Activated CD4-positive, alpha-beta memory T cell treated with anti-CD3 and anti-CD28 coated beads for 36 hours (primary cell): ENCODE measurements at regions not wholly inside any gene's neighbourhood (a gene's known extent, or its start where the extent isn't known, plus 50 kb on each side); places are given as distances from the start of the nearest gene placed in this dataset.

Experiments used
- CTCF ChIA-PET: fragments of 350-600 bp; sonication (Branson Sonifier 250); formaldehyde crosslinking; loops from one replicate; lab custom pipeline; 2021; ENCODE audit warnings: antibody characterized with exemption, inconsistent platforms; lab: Charles Lee
- POLR2A ChIA-PET: fragments of 350-600 bp; sonication (Branson Sonifier 250); formaldehyde crosslinking; loops from one replicate; lab custom pipeline; 2021; ENCODE audit warnings: antibody characterized with exemption; lab: Charles Lee
- DNase-seq: peaks from one replicate; pipeline ENCODE4 v3.0.0-alpha.2; 2020
- H3K27ac Mint-ChIP-seq: one replicate; pipeline ENCODE4 v1.8.0; 2021; ENCODE audit warnings: mixed read lengths
- H3K27me3 Mint-ChIP-seq: one replicate; pipeline ENCODE4 v1.8.0; 2021; ENCODE audit warnings: mixed read lengths
- H3K36me3 Mint-ChIP-seq: one replicate; pipeline ENCODE4 v1.8.0; 2021; ENCODE audit warnings: mixed read lengths
- H3K4me1 Mint-ChIP-seq: one replicate; pipeline ENCODE4 v1.8.0; 2021; ENCODE audit warnings: low read depth, mixed read lengths
- H3K4me3 Mint-ChIP-seq: one replicate; pipeline ENCODE4 v1.8.0; 2021; ENCODE audit warnings: mild to moderate bottlenecking, mixed read lengths
- H3K9me3 Mint-ChIP-seq: one replicate; pipeline ENCODE4 v1.8.0; 2021; ENCODE audit warnings: mixed read lengths
- intact Hi-C: fragments of 100-400 bp; cut with micrococcal nuclease; formaldehyde crosslinking; loops from one replicate; pipeline ENCODE4 v1.15.1; 2023

- peak; percentile 22 for DNase-seq
- Mint-ChIP-seq H3K36me3 (no peaks in the 10 kb centered on the region), H3K27me3 (no peaks in the 10 kb centered on the region), H3K27ac (no peak overlapping the region), H3K9me3 (no peaks in the 10 kb centered on the region), H3K4me3 (no peak overlapping the region), H3K4me1 (no peaks in the 10 kb centered on the region)
- CTCF ChIA-PET, result no interaction called here
- POLR2A ChIA-PET, result no interaction called here
- intact Hi-C loops, result no loop called here
These were observed 458.6 kb downstream of the ZSWIM6 start for GRCh38 chr5:61790678-61791077.

DNA sequence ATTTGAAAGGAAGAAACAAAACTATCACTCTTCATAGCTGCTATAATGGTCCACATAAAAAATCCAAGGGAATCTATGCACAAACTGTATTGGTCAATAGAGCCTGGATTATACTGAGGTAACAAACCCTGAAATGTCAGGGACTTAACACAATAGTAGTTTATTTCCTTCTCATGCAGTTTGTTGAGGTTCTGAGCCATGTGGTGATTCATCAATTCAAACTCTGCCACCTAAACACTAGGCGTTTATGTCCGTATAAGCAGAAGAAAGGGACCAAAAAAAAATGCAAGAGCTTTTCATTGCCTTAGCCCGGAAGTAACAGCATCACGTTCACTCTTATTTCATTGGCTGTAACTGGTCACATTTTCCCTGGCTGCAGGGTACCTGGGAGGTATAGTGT is 464.7 kb downstream of the ZSWIM6 start:
- no peaks in the 10 kb centered on the region for H3K9me3 Mint-ChIP-seq
- POLR2A ChIA-PET, result no interaction called here
- no peaks in the 10 kb centered on the region for H3K36me3 Mint-ChIP-seq
- intact Hi-C loops, result no loop called here
- no peaks in the 10 kb centered on the region for H3K4me1 Mint-ChIP-seq
- no peak for DNase-seq
- CTCF ChIA-PET, result no interaction called here
- no peak overlapping the region for H3K27ac Mint-ChIP-seq
- H3K4me3 Mint-ChIP-seq, result no peak overlapping the region
- no peaks in the 10 kb centered on the region for H3K27me3 Mint-ChIP-seq

- Mint-ChIP-seq H3K27me3 (no peaks in the 10 kb centered on the region), H3K4me3 (no peak overlapping the region), H3K27ac (no peak overlapping the region), H3K36me3 (no peaks in the 10 kb centered on the region), H3K9me3 (no peaks in the 10 kb centered on the region), H3K4me1 (no peaks in the 10 kb centered on the region)
- intact Hi-C loops, result no loop called here
- DNase-seq, result no peak
- ChIA-PET CTCF (no interaction called here), POLR2A (no interaction called here)
These were observed 468.4 kb downstream of the ZSWIM6 start for GRCh38 chr5:61800450-61800849.

DNA sequence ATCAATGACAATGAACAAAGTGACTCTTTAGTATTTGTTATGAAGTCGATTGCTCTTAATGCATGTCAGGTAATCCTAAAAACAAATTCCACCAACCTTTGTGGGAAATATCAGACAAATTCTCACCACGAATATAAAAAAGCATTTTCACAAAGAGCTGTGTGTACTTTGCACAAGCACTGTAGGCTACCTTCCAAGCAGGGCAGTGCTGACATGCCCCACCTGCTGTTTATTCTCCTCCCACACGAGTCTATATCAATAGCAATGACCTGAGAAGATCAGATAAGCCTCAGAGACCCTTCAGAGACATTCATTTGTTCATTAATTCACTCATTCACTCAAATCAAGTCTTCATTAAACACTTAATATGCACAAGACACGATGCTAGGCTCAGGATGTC is 469.1 kb downstream of the ZSWIM6 start:
- H3K27me3 Mint-ChIP-seq, result no peaks in the 10 kb centered on the region
- CTCF ChIA-PET, result no interaction called here
- H3K4me1 Mint-ChIP-seq, result no peaks in the 10 kb centered on the region
- H3K9me3 Mint-ChIP-seq, result no peaks in the 10 kb centered on the region
- intact Hi-C loops, result no loop called here
- no peaks in the 10 kb centered on the region for H3K36me3 Mint-ChIP-seq
- no peak overlapping the region for H3K4me3 Mint-ChIP-seq
- no peak overlapping the region for H3K27ac Mint-ChIP-seq
- DNase-seq, result no peak
- POLR2A ChIA-PET, result no interaction called here

DNA sequence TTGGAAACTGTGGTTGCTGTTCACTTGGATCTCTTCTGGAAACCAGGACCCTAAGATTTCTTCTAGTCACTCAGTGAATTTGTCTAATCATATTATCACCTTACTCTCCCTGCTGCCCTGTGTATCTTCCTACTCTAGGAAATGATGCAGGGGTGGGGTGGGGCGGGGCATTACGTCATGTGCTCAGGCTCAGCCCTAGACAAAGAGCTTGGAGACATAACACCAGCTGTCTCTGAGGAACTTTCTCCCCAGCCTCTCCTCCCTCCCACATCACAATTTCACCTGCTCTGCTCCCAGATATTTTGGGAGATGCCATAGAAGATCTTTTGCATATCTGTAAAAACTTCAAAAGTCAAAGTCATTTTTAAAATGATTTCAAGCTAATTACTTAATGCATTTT is 470.4 kb downstream of the ZSWIM6 start:
- no peak for DNase-seq
- Mint-ChIP-seq H3K36me3 (no peaks in the 10 kb centered on the region), H3K4me3 (no peak overlapping the region), H3K27me3 (no peaks in the 10 kb centered on the region), H3K27ac (no peak overlapping the region), H3K4me1 (no peaks in the 10 kb centered on the region), H3K9me3 (no peaks in the 10 kb centered on the region)
- ChIA-PET POLR2A (no interaction called here), CTCF (no interaction called here)
- intact Hi-C loops, result no loop called here

DNA sequence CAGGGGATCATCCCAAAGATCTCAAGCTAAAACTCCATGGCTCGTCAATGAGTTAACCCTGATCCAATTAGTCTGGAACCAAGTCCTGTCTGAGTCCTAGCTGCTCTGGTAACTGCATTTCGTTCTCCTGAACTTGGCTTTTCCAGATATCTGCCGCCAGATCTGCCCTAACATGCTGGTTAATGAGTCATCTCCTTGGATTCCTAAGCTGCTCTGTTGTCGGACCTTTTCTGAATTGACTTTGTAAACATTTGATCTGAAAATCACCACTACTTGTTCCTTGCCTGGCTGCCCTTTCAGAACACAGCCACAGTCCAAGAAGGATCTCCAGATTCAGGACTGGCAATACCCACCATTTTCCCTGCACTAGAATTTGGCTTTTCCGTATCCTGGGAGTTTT is 473.0 kb downstream of the ZSWIM6 start:
- no peaks in the 10 kb centered on the region for H3K9me3 Mint-ChIP-seq
- DNase-seq, result no peak
- POLR2A ChIA-PET, result no interaction called here
- no peaks in the 10 kb centered on the region for H3K36me3 Mint-ChIP-seq
- intact Hi-C loops, result no loop called here
- CTCF ChIA-PET, result no interaction called here
- H3K4me1 Mint-ChIP-seq, result no peaks in the 10 kb centered on the region
- no peak overlapping the region for H3K27ac Mint-ChIP-seq
- H3K27me3 Mint-ChIP-seq, result peaks cover 2% of the 10 kb centered on the region
- no peak overlapping the region for H3K4me3 Mint-ChIP-seq

- POLR2A ChIA-PET, result no interaction called here
- no peak for DNase-seq
- CTCF ChIA-PET, result no interaction called here
- Mint-ChIP-seq H3K9me3 (no peaks in the 10 kb centered on the region), H3K4me1 (no peaks in the 10 kb centered on the region), H3K4me3 (no peak overlapping the region), H3K36me3 (no peaks in the 10 kb centered on the region), H3K27ac (no peak overlapping the region), H3K27me3 (peaks cover 2% of the 10 kb centered on the region)
- intact Hi-C loops, result no loop called here
These were observed 474.5 kb downstream of the ZSWIM6 start for GRCh38 chr5:61806491-61807020.

- H3K36me3 Mint-ChIP-seq, result no peaks in the 10 kb centered on the region
- H3K4me3 Mint-ChIP-seq, result no peak overlapping the region
- no peaks in the 10 kb centered on the region for H3K4me1 Mint-ChIP-seq
- POLR2A ChIA-PET, result no interaction called here
- CTCF ChIA-PET, result interaction anchor here (0.6 kb wide), 1 partner anchor 306 kb away, joined by 3 read pairs; no protein-coding TSS in a partner anchor
- H3K27ac Mint-ChIP-seq, result no peak overlapping the region
- peaks cover 2% of the 10 kb centered on the region for H3K27me3 Mint-ChIP-seq
- H3K9me3 Mint-ChIP-seq, result no peaks in the 10 kb centered on the region
- intact Hi-C loops, result no loop called here
- DNase-seq, result no peak
These were observed 476.0 kb downstream of the ZSWIM6 start for GRCh38 chr5:61808091-61808490.

GRCh38 chr5:61808909-61809308 is 476.9 kb downstream of the ZSWIM6 start:
- Mint-ChIP-seq H3K36me3 (no peaks in the 10 kb centered on the region), H3K27ac (no peak overlapping the region), H3K9me3 (no peaks in the 10 kb centered on the region), H3K27me3 (peaks cover 2% of the 10 kb centered on the region), H3K4me3 (no peak overlapping the region), H3K4me1 (no peaks in the 10 kb centered on the region)
- ChIA-PET POLR2A (no interaction called here), CTCF (no interaction called here)
- intact Hi-C loops, result no loop called here
- DNase-seq, result no peak

GRCh38 chr5:61809651-61810050 is 477.6 kb downstream of the ZSWIM6 start:
- intact Hi-C loops, result no loop called here

GRCh38 chr5:61811052-61811451 is 479.0 kb downstream of the ZSWIM6 start:
- no peaks in the 10 kb centered on the region for H3K9me3 Mint-ChIP-seq
- no peaks in the 10 kb centered on the region for H3K4me1 Mint-ChIP-seq
- no peaks in the 10 kb centered on the region for H3K36me3 Mint-ChIP-seq
- H3K27ac Mint-ChIP-seq, result no peak overlapping the region
- no peak for DNase-seq
- H3K27me3 Mint-ChIP-seq, result peaks cover 3% of the 10 kb centered on the region
- intact Hi-C loops, result no loop called here
- POLR2A ChIA-PET, result no interaction called here
- H3K4me3 Mint-ChIP-seq, result no peak overlapping the region
- CTCF ChIA-PET, result interaction anchor here (2.1 kb wide), 1 partner anchor 42 kb away, joined by 4 read pairs; no protein-coding TSS in a partner anchor

More at GRCh38 chr5:61809651-61810050, 477.6 kb downstream of the ZSWIM6 start:
- POLR2A ChIA-PET, result no interaction called here
- CTCF ChIA-PET, result interaction anchor here (2.1 kb wide), 1 partner anchor 41 kb away, joined by 4 read pairs; no protein-coding TSS in a partner anchor
- peaks cover 2% of the 10 kb centered on the region for H3K27me3 Mint-ChIP-seq
- no peaks in the 10 kb centered on the region for H3K4me1 Mint-ChIP-seq
- no peak overlapping the region for H3K4me3 Mint-ChIP-seq
- DNase-seq, result no peak
- no peaks in the 10 kb centered on the region for H3K36me3 Mint-ChIP-seq
- H3K27ac Mint-ChIP-seq, result no peak overlapping the region
- no peaks in the 10 kb centered on the region for H3K9me3 Mint-ChIP-seq

DNA sequence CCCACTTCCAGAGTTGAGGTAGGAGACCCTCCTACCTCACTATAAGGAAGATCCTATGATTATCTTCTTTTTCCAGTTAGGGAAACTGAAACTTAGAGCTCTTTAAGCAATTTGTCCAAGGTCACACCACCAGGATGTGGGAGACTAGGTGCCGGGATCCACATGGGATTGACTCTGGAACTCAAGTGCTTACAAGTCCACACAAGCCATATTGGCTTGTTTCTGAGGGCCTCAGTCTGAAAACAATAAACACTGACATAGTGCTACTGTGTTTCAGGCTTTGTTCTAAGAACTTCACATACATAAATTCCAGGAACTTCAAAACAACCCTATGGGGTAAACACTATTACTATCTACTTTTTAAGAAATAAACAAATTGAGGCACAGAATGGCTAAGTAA is 481.3 kb downstream of the ZSWIM6 start:
- Mint-ChIP-seq H3K27ac (no peak overlapping the region), H3K27me3 (peaks cover 4% of the 10 kb centered on the region), H3K4me3 (no peak overlapping the region), H3K36me3 (no peaks in the 10 kb centered on the region), H3K4me1 (no peaks in the 10 kb centered on the region), H3K9me3 (no peaks in the 10 kb centered on the region)
- POLR2A ChIA-PET, result no interaction called here
- intact Hi-C loops, result no loop called here
- CTCF ChIA-PET, result no interaction called here
- DNase-seq, result no peak

DNA sequence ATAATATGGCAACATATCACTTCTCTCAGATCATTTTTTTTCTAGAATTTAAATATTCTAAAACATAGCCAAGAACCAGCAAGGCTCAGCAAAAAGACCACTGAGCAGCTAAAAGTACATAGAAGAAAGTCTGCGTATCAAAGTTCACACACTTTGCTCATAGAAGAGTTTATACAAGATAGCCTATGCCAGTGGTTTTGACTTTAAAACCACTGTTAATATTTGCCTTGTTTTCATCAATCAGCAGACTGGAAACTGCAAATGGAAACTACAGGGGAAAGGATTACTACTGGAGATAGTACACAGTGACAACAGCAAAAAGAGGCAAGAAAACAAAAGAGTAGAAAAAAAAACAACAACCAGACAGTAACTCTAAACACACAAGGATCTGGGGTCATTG is 483.3 kb downstream of the ZSWIM6 start:
- no peak overlapping the region for H3K4me3 Mint-ChIP-seq
- intact Hi-C loops, result no loop called here
- no peak overlapping the region for H3K27ac Mint-ChIP-seq
- H3K36me3 Mint-ChIP-seq, result no peaks in the 10 kb centered on the region
- H3K9me3 Mint-ChIP-seq, result no peaks in the 10 kb centered on the region
- DNase-seq, result no peak
- peaks cover 3% of the 10 kb centered on the region for H3K27me3 Mint-ChIP-seq
- ChIA-PET POLR2A (no interaction called here), CTCF (no interaction called here)
- H3K4me1 Mint-ChIP-seq, result no peaks in the 10 kb centered on the region
